ENCODE measurements at regions not wholly inside any gene's neighbourhood (a gene's known extent, or its start where the extent isn't known, plus 50 kb on each side); places are given as distances from the start of the nearest gene placed in this dataset.

- TF ChIP-seq, protein P1, sequence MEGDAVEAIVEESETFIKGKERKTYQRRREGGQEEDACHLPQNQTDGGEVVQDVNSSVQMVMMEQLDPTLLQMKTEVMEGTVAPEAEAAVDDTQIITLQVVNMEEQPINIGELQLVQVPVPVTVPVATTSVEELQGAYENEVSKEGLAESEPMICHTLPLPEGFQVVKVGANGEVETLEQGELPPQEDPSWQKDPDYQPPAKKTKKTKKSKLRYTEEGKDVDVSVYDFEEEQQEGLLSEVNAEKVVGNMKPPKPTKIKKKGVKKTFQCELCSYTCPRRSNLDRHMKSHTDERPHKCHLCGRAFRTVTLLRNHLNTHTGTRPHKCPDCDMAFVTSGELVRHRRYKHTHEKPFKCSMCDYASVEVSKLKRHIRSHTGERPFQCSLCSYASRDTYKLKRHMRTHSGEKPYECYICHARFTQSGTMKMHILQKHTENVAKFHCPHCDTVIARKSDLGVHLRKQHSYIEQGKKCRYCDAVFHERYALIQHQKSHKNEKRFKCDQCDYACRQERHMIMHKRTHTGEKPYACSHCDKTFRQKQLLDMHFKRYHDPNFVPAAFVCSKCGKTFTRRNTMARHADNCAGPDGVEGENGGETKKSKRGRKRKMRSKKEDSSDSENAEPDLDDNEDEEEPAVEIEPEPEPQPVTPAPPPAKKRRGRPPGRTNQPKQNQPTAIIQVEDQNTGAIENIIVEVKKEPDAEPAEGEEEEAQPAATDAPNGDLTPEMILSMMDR (IDR thresholded peaks at IDR 0.05): no peak
- no peak for TF ChIP-seq POLR2A (IDR thresholded peaks at IDR 0.05)
Measured at GRCh38 chr1:56092684-56093570, 486.4 kb downstream of the PLPP3 start.

All from lower leg skin (tissue), 3 donors.